K562 (cell line): ENCODE measurements at regions not wholly inside any gene's neighbourhood (a gene's known extent, or its start where the extent isn't known, plus 50 kb on each side); places are given as distances from the start of the nearest gene placed in this dataset.
A peak's percentile ranks its signal among the peaks of the same experiment; 100 is the strongest.
"Not testable (repeated sequence)": the region's sequence is repeated elsewhere in the genome, so short reads cannot be mapped to it uniquely, and the experiment has no call there.

ENCODE experiments used
- ATAC-seq: fragments of 200-7000 bp; cut with Tn5 transposase; 3 replicates; pipeline ENCODE4 v1.9.1; 2020; ENCODE audit warnings: moderate library complexity
- BruUV-seq: library from RNA; stranded (reverse); fragments of 400-500 nt; replicated peaks from 2 replicates; lab custom pipeline; 2021; lab: Mats Ljungman, UMichigan
- CTCF ChIA-PET: fragments of 300-600 bp; formaldehyde crosslinking; extraction: SDS; loops from one replicate; lab custom pipeline; 2021; ENCODE audit warnings: low intra/inter-chr PET ratio; lab: Yijun Ruan, JAX
- POLR2A ChIA-PET: fragments of 300-600, 350-650 bp; sonication (Branson Sonifier 250); formaldehyde crosslinking; extraction: SDS; loops from one replicate; lab custom pipeline; 2021; ENCODE audit warnings: antibody characterized with exemption, inconsistent platforms; lab: Yijun Ruan, JAX
- DNase-seq, 4 experiments: peaks; one replicate each; pipeline versions ENCODE4 v3.0.0 to v3.0.0-alpha.2; 2011 to 2018; ENCODE audit warnings: low spot score in 3 of 4, mixed read lengths in 3 of 4; ENCODE audit errors: extremely low read depth in 1 of 4
- FAIRE-seq: peaks from 2 replicates; lab custom pipeline; 2011; peaks lifted over from hg19 to GRCh38; lab: Jason Lieb, UNC
- H2AFZ ChIP-seq: 2 replicates; pipeline ENCODE4 v1.6.0; 2011; ENCODE audit warnings: low read depth, low read length, control low read depth, inconsistent platforms
- H3K27ac ChIP-seq: fragments of 200-600 bp; 3 replicates; pipeline ENCODE4 v1.8.0; 2011; ENCODE audit warnings: low read depth, mild to moderate bottlenecking, control low read depth, inconsistent platforms, low read length, moderate library complexity, mixed read lengths; ENCODE audit errors: extremely low read depth
- H3K27me3 ChIP-seq, 2 experiments: fragments of 300-600 bp in 1 of 2; 2 replicates in 1 of 2; 3 replicates in 1 of 2; pipeline versions ENCODE4 v1.6.0 to v1.8.0; 2011; ENCODE audit warnings: inconsistent platforms in 2 of 2, low read length in 2 of 2, mild to moderate bottlenecking in 1 of 2, mixed read lengths in 1 of 2, moderate library complexity in 1 of 2; ENCODE audit not compliant: control insufficient read depth in 2 of 2, insufficient read depth in 2 of 2
- H3K36me3 ChIP-seq: fragments of 300-600 bp; 3 replicates; pipeline ENCODE4 v1.8.0; 2011; ENCODE audit warnings: mild to moderate bottlenecking, low read length, inconsistent platforms; ENCODE audit not compliant: control insufficient read depth, insufficient read depth
- H3K4me1 ChIP-seq, 2 experiments: fragments of 200-600 bp in 1 of 2; replicated peaks in 1 of 2; 2 replicates in 1 of 2; 3 replicates in 1 of 2; pipeline versions ENCODE4 v1.5.1 to v1.8.0; 2011; ENCODE audit warnings: inconsistent platforms in 2 of 2, low read length in 2 of 2, mild to moderate bottlenecking in 1 of 2, mixed read lengths in 1 of 2, moderate library complexity in 1 of 2; ENCODE audit not compliant: control insufficient read depth in 2 of 2, insufficient read depth in 2 of 2
- H3K4me2 ChIP-seq: 2 replicates; pipeline ENCODE4 v1.6.1; 2011; ENCODE audit warnings: low read length, control low read depth, inconsistent platforms, mixed read lengths; ENCODE audit not compliant: insufficient read depth
- H3K4me3 ChIP-seq: fragments of 200-600 bp; sonication (generic), shearing (Covaris generic); 2 replicates; pipeline ENCODE4 v1.5.1; 2016; ENCODE audit warnings: control low read depth, inconsistent platforms
- H3K79me2 ChIP-seq: fragments of 200-600 bp; 3 replicates; pipeline ENCODE4 v1.8.0; 2011; ENCODE audit warnings: low read length, inconsistent platforms; ENCODE audit not compliant: control insufficient read depth, insufficient read depth
- H3K9ac ChIP-seq, 2 experiments: 2 replicates each; pipeline versions ENCODE4 v1.6.0 to v1.6.1; 2011; ENCODE audit warnings: low read depth in 2 of 2, low read length in 2 of 2, control low read depth in 1 of 2, inconsistent platforms in 1 of 2, mild to moderate bottlenecking in 1 of 2, mixed read lengths in 1 of 2; ENCODE audit not compliant: insufficient read depth in 1 of 2
- H3K9me1 ChIP-seq: one replicate; pipeline ENCODE4 v1.6.0; 2011; ENCODE audit warnings: inconsistent platforms, mild to moderate bottlenecking, low read length, moderate library complexity; ENCODE audit not compliant: control insufficient read depth, insufficient read depth
- H3K9me3 ChIP-seq: replicated peaks from 2 replicates; pipeline ENCODE4 v1.5.1; 2011; ENCODE audit warnings: low read depth, low read length, inconsistent platforms; ENCODE audit not compliant: control insufficient read depth, insufficient read depth
- H4K20me1 ChIP-seq: replicated peaks from 2 replicates; pipeline ENCODE4 v1.6.1; 2011; ENCODE audit warnings: low read length, inconsistent platforms, mixed read lengths; ENCODE audit not compliant: control insufficient read depth, insufficient read depth
- ETV5 ChIP-seq: sonication (generic); formaldehyde crosslinking; IDR thresholded peaks from 2 replicates; pipeline ENCODE4 v1.4.0; 2020; ENCODE audit warnings: low read depth, mild to moderate bottlenecking, missing genetic modification reagents
- KLF16 ChIP-seq: IDR thresholded peaks from 2 replicates; pipeline ENCODE4 v1.6.1; 2016; ENCODE audit warnings: antibody characterized with exemption
- MEIS2 ChIP-seq: fragments of 450-650 bp; IDR thresholded peaks from 2 replicates; pipeline ENCODE4 v1.6.1; 2014; ENCODE audit warnings: mild to moderate bottlenecking; ENCODE audit not compliant: partially characterized antibody
- WGBS: fragments of 100-300 bp; shearing (Covaris generic); methylation state at CpG from one replicate; pipeline ENCODE4 v1.1.6; 2016; ENCODE audit warnings: low coverage, mixed read lengths; ENCODE audit not compliant: insufficient coverage; ENCODE audit errors: missing lambda C conversion rate; 5-methylcytosine and 5-hydroxymethylcytosine counted together
- in situ Hi-C: fragments of 300-500 bp; cut with MboI; formaldehyde crosslinking; loops from 4 replicates; pipeline ENCODE4 v1.15.0; 2018; ENCODE audit warnings: inconsistent platforms, mixed read lengths
- intact Hi-C: fragments of 100-400 bp; cut with micrococcal nuclease; formaldehyde crosslinking; loops from 2 replicates; pipeline ENCODE4 v1.14.2; 2022
- TF ChIP-seq, protein P1 (sequence below): fragments of 200-800 bp; sonication (Bioruptor generic); IDR thresholded peaks from 2 replicates; pipeline ENCODE4 v1.6.1; 2017; ENCODE audit warnings: missing genetic modification characterization, missing compliant biosample characterization

GRCh38 chr13:24938966-24939365 is 157.0 kb upstream of the PABPC3 start:
- no peaks in the 10 kb centered on the region; a peak in 1 of 5 replicates for H3K4me1 ChIP-seq
- no peak overlapping the region for H2AFZ ChIP-seq
- H3K9me3 ChIP-seq = no peaks in the 10 kb centered on the region
- no peaks in the 10 kb centered on the region for H3K27me3 ChIP-seq
- ATAC-seq (no peak), DNase-seq (no peak), FAIRE-seq (no peak)
- H3K27ac ChIP-seq = no peak overlapping the region
- H3K36me3 ChIP-seq = no peaks in the 10 kb centered on the region
- no peak overlapping the region for H3K9ac ChIP-seq
- H3K4me3 ChIP-seq = no peak overlapping the region
- BruUV-seq = no TSS peak
- in situ Hi-C loops = no loop called here
- 11% methylated on average over 6 of the region's 6 CpGs for WGBS
- no peak overlapping the region for H3K4me2 ChIP-seq
- TF ChIP-seq, protein P1, sequence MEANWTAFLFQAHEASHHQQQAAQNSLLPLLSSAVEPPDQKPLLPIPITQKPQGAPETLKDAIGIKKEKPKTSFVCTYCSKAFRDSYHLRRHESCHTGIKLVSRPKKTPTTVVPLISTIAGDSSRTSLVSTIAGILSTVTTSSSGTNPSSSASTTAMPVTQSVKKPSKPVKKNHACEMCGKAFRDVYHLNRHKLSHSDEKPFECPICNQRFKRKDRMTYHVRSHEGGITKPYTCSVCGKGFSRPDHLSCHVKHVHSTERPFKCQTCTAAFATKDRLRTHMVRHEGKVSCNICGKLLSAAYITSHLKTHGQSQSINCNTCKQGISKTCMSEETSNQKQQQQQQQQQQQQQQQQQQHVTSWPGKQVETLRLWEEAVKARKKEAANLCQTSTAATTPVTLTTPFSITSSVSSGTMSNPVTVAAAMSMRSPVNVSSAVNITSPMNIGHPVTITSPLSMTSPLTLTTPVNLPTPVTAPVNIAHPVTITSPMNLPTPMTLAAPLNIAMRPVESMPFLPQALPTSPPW (CRISPR knock-in tag) = 0 out of 2 replicates have a peak, but pooled peaks have one; percentile 12
- TF ChIP-seq ETV5 (CRISPR knock-in tag) (no peak), MEIS2 (peak; percentile 17), KLF16 (no peak)
- intact Hi-C loops = no loop called here
- no peaks in the 10 kb centered on the region for H3K9me1 ChIP-seq
- no peaks in the 10 kb centered on the region for H4K20me1 ChIP-seq
- ChIA-PET CTCF (no interaction called here), POLR2A (interaction anchor here (0.8 kb wide), 1 partner anchor 16 kb away, joined by 3 read pairs; a partner anchor contains a TSS)
- no peaks in the 10 kb centered on the region for H3K79me2 ChIP-seq

DNA sequence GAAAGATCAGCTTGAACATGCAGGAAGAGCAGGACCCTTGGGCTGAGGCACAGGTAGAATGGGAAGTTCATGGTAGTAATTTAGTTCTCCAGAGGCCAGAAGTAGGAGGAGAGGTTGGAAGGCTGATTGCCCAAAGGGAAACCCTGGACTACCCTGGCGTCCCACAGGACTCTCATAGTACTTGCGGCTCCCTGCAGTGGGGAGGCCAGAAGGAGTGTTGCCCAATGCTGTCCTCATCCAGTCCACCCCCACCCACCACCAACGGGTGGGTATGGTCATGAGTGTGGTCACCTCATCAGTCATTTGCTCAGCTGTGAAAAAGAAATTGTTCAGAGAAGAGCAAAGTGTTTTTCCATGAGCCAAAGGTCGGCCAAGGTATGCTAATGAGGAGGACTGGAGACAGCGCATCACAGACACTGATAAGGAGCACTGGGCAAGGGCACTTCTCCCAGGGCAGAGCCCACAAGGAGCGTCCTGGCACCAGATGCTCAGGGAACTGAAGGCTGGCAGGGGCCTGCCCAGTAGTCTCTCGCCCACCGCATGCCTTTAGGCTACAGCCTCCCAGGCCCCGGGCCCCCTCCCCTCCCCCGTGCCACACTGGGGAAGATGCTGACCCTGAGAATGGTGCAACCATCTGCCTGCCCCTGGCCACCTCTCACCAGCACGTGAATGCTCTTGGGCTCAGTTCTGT is 154.8 kb upstream of the PABPC3 start:
- H3K4me3 ChIP-seq, H3K27ac ChIP-seq, POLR2A ChIA-PET, H3K9me3 ChIP-seq, H3K9ac ChIP-seq, BruUV-seq, H3K27me3 ChIP-seq, H4K20me1 ChIP-seq, H3K36me3 ChIP-seq, CTCF ChIA-PET, H3K79me2 ChIP-seq, H3K4me1 ChIP-seq, H3K9me1 ChIP-seq, in situ Hi-C loops, H3K4me2 ChIP-seq, ATAC-seq, FAIRE-seq, H2AFZ ChIP-seq, DNase-seq, intact Hi-C loops: not testable (repeated sequence)
- 28% methylated on average over 3 of the region's 11 CpGs for WGBS
